AG09319 (cell line): ENCODE measurements at regions not wholly inside any gene's neighbourhood (a gene's known extent, or its start where the extent isn't known, plus 50 kb on each side); places are given as distances from the start of the nearest gene placed in this dataset.

Experiments used
- DNase-seq: peaks from one replicate; pipeline ENCODE4 v3.0.0-alpha.2; 2010; ENCODE audit warnings: low read depth; ENCODE audit errors: extremely low read depth
- CTCF ChIP-seq: IDR thresholded peaks from 2 replicates; pipeline ENCODE4 v1.5.1; 2011; ENCODE audit warnings: low read depth, mild to moderate bottlenecking, inconsistent platforms, low read length, moderate library complexity

DNA sequence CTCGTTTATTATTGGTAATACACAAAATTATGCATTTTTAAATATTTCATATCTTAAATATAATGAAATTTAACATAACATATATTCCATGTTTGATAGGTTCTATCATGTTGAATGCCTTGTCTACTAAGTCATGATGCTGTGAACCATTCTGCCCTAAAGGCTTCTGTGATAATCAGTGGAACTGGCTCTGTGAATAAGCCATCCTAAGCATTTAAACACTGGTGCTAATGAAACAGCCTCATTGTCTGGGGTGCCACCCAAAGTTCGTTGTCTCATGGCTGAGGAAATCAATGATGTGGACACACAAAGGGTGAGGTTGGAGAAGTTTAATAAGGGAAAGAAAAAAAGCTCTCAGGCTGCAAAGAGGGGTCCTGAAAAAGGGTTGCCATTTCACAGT is 264.7 kb upstream of the ZRANB2 start:
- DNase-seq: no peak
- no peak for TF ChIP-seq CTCF

- no peak for DNase-seq
- no peak; the same call in 1 of the 2 replicates for TF ChIP-seq CTCF
These were observed 263.0 kb upstream of the ZRANB2 start for GRCh38 chr1:71343686-71344416.

DNA sequence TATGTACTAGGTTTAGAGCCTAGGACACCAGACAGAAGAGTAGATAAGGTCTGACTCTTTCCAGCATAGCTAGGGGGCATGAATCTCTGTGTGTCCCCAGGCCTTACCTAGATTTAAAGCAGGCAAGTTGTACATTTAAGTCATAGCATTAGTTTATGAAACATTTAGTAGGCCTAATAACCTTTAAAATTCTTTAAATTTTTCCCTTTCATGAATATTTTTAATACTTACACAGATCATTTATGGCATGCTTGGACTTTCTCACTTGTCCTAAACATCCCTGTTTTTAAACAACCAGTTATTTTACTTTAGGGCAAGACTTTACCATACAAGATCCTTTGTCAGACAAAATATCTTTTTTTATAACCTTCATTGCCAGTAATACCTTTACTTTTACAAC is 258.4 kb upstream of the ZRANB2 start:
- no peak for DNase-seq

DNA sequence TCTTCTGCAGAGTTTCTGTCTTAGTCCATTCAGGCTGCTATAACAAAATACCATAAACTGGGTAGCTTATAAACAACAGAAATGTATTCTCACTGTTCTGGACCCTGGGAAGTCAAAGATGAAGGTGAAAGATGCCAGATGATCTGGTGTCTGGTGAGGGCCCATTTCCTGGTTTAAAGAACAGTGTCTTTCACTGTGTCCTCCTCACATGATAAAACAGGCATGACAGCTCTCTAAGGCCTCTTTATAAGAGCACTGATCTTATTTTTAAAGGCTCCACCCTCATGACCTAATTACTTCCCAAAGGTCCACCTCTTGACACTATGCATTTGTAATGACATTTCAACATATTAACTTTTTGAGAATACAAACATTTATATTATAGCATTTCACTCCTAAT is 250.2 kb upstream of the ZRANB2 start:
- no peak for DNase-seq
- no peak for TF ChIP-seq CTCF

More for the DNA sequence above, 258.4 kb upstream of the ZRANB2 start:
- no peak for TF ChIP-seq CTCF

GRCh38 chr1:71324671-71325267 is 243.9 kb upstream of the ZRANB2 start:
- TF ChIP-seq CTCF: no peak
- no peak for DNase-seq

DNA sequence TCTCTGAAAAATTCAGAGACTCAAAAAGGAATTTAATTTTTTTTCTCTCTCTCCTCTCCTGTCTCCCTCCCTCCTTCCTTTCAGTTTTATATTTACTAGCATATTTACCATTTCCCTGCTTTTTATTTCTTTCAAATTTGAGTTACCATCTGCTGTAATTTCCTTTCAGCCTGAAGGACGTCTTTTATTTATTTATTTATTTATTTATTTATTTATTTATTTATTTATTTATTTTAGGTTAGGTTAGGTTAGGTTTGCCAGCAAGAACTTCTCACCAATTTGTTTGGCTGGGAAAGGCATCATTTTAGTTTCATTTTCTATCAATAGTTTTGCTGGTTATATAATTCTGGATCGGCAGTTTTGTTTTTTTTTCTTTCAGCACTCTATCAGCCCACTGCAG is 231.7 kb upstream of the ZRANB2 start:
- DNase-seq: no peak
- TF ChIP-seq CTCF: no peak

DNA sequence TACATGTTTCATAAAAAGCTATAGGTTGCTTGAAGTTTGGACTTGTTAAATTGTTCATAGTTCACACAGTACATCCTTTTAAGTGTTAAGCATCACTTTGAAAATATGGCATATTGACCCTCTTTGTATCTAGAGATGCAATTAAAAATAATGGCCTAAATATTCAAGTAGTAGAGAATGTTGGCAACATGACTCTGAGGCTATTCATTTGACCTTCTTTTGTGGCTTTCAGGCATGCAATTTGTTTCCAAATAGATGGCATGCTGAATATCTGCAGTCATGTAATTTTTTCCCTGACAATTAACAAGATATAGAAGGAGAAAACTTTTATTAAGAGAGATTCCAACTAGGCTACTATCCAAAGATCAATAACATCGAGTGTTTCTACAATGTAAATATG is 230.5 kb upstream of the ZRANB2 start:
- no peak for DNase-seq

More for the DNA sequence above, 230.5 kb upstream of the ZRANB2 start:
- no peak for TF ChIP-seq CTCF
